HEK293 (cell line): ENCODE measurements at regions not wholly inside any gene's neighbourhood (a gene's known extent, or its start where the extent isn't known, plus 50 kb on each side); places are given as distances from the start of the nearest gene placed in this dataset.
"Not testable (repeated sequence)": the region's sequence is repeated elsewhere in the genome, so short reads cannot be mapped to it uniquely, and the experiment has no call there.

Experiments
- PATZ1 ChIP-seq: fragments of 450-650 bp; formaldehyde crosslinking; IDR thresholded peaks from 2 replicates; pipeline ENCODE4 v1.5.1; 2016; ENCODE audit warnings: missing biosample characterization, missing genetic modification characterization
- REPIN1 ChIP-seq: fragments of 450-650 bp; formaldehyde crosslinking; IDR thresholded peaks from 2 replicates; pipeline ENCODE4 v1.5.1; 2017; ENCODE audit warnings: missing biosample characterization, missing genetic modification characterization, low read depth
- SALL2 ChIP-seq: fragments of 450-650 bp; formaldehyde crosslinking; IDR thresholded peaks from 2 replicates; pipeline ENCODE4 v1.5.0; 2017; ENCODE audit warnings: missing biosample characterization, mild to moderate bottlenecking, missing genetic modification characterization, borderline replicate concordance
- ZNF2 ChIP-seq: fragments of 450-650 bp; formaldehyde crosslinking; IDR thresholded peaks from 2 replicates; pipeline ENCODE4 v1.5.1; 2016; ENCODE audit warnings: missing biosample characterization, missing genetic modification characterization
- ZNF274 ChIP-seq, 2 experiments: fragments of 200-500 bp in 1 of 2; fragments of 450-650 bp in 1 of 2; sonication (Bioruptor generic) in 1 of 2; formaldehyde crosslinking in 1 of 2; IDR thresholded peaks; 2 replicates each; pipeline versions ENCODE4 v1.5.1 to v1.6.1; 2014 to 2016; ENCODE audit warnings: borderline replicate concordance in 1 of 2, inconsistent platforms in 1 of 2, low read length in 1 of 2, missing biosample characterization in 1 of 2, missing genetic modification characterization in 1 of 2
- ZNF670 ChIP-seq: fragments of 450-650 bp; formaldehyde crosslinking; IDR thresholded peaks from 2 replicates; pipeline ENCODE4 v1.5.1; 2016; ENCODE audit warnings: missing biosample characterization, missing genetic modification characterization, low read depth
- TF ChIP-seq, protein P1 (sequence below): sonication (generic); formaldehyde crosslinking; IDR thresholded peaks from 2 replicates; pipeline ENCODE4 v1.8.1; 2022; ENCODE audit warnings: mild to moderate bottlenecking, moderate library complexity, missing genetic modification reagents
- TF ChIP-seq, protein P2 (sequence below): fragments of 450-650 bp; formaldehyde crosslinking; IDR thresholded peaks from 2 replicates; pipeline ENCODE4 v1.5.1; 2016; ENCODE audit warnings: missing biosample characterization, missing genetic modification characterization

GRCh38 chr4:127529879-127530278 is 102.9 kb upstream of the INTU start:
- not testable (repeated sequence) for TF ChIP-seq ZNF274 (IDR thresholded peaks at IDR 0.05; ENCODE audit: low read length); ZNF274 (tag by site-specific recombination; IDR thresholded peaks at IDR 0.05; ENCODE audit: borderline replicate concordance); REPIN1 (tag by site-specific recombination); PATZ1 (tag by site-specific recombination); ZNF2; ZNF670 (tag by site-specific recombination); SALL2 (tag by site-specific recombination)
- TF ChIP-seq, protein P1, sequence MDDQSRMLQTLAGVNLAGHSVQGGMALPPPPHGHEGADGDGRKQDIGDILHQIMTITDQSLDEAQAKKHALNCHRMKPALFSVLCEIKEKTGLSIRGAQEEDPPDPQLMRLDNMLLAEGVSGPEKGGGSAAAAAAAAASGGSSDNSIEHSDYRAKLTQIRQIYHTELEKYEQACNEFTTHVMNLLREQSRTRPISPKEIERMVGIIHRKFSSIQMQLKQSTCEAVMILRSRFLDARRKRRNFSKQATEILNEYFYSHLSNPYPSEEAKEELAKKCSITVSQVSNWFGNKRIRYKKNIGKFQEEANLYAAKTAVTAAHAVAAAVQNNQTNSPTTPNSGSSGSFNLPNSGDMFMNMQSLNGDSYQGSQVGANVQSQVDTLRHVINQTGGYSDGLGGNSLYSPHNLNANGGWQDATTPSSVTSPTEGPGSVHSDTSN, result not testable (repeated sequence)
- TF ChIP-seq, protein P2, sequence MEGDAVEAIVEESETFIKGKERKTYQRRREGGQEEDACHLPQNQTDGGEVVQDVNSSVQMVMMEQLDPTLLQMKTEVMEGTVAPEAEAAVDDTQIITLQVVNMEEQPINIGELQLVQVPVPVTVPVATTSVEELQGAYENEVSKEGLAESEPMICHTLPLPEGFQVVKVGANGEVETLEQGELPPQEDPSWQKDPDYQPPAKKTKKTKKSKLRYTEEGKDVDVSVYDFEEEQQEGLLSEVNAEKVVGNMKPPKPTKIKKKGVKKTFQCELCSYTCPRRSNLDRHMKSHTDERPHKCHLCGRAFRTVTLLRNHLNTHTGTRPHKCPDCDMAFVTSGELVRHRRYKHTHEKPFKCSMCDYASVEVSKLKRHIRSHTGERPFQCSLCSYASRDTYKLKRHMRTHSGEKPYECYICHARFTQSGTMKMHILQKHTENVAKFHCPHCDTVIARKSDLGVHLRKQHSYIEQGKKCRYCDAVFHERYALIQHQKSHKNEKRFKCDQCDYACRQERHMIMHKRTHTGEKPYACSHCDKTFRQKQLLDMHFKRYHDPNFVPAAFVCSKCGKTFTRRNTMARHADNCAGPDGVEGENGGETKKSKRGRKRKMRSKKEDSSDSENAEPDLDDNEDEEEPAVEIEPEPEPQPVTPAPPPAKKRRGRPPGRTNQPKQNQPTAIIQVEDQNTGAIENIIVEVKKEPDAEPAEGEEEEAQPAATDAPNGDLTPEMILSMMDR (tag by site-specific recombination), result not testable (repeated sequence)
